ENCODE measurements at regions not wholly inside any gene's neighbourhood (a gene's known extent, or its start where the extent isn't known, plus 50 kb on each side); places are given as distances from the start of the nearest gene placed in this dataset.

- TF ChIP-seq, protein P1, sequence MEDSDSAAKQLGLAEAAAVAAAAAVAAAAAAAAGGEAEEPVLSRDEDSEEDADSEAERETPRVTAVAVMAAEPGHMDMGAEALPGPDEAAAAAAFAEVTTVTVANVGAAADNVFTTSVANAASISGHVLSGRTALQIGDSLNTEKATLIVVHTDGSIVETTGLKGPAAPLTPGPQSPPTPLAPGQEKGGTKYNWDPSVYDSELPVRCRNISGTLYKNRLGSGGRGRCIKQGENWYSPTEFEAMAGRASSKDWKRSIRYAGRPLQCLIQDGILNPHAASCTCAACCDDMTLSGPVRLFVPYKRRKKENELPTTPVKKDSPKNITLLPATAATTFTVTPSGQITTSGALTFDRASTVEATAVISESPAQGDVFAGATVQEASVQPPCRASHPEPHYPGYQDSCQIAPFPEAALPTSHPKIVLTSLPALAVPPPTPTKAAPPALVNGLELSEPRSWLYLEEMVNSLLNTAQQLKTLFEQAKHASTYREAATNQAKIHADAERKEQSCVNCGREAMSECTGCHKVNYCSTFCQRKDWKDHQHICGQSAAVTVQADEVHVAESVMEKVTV (CRISPR knock-in tag; IDR thresholded peaks at IDR 0.05), result no peak
- no peak for TF ChIP-seq E2F3 (CRISPR knock-in tag; IDR thresholded peaks at IDR 0.05)
- TF ChIP-seq SOX6 (IDR thresholded peaks at IDR 0.05), result peak; percentile 22; the same call in 1 of the 2 replicates
- no peak for TF ChIP-seq GTF2F1 (IDR thresholded peaks at IDR 0.05; ENCODE audit: low read depth, low read length)
- TF ChIP-seq IRF1 (CRISPR knock-in tag; IDR thresholded peaks at IDR 0.05; ENCODE audit: borderline replicate concordance), result no peak
- no peak for TF ChIP-seq CBFA2T2 (conservative IDR thresholded peaks at IDR 0.05)
- TF ChIP-seq CEBPB (tag; IDR thresholded peaks at IDR 0.05), result peak; percentile 62
- TF ChIP-seq MAFK (IDR thresholded peaks at IDR 0.05; ENCODE audit: low read length), result peak; percentile 24; the same call in 1 of the 2 replicates
- TF ChIP-seq, protein P2, sequence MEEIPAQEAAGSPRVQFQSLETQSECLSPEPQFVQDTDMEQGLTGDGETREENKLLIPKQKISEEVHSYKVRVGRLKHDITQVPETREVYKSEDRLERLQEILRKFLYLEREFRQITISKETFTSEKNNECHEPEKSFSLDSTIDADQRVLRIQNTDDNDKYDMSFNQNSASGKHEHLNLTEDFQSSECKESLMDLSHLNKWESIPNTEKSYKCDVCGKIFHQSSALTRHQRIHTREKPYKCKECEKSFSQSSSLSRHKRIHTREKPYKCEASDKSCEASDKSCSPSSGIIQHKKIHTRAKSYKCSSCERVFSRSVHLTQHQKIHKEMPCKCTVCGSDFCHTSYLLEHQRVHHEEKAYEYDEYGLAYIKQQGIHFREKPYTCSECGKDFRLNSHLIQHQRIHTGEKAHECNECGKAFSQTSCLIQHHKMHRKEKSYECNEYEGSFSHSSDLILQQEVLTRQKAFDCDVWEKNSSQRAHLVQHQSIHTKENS (CRISPR knock-in tag; IDR thresholded peaks at IDR 0.05), result no peak
- TF ChIP-seq E2F6 (IDR thresholded peaks at IDR 0.05; ENCODE audit: borderline replicate concordance in 1 of 2, extremely low read depth in 1 of 2, insufficient read depth in 1 of 2, insufficient read length in 1 of 2, low read depth in 1 of 2, low read length in 1 of 2, poor library complexity in 1 of 2, severe bottlenecking in 1 of 2), result no peak
- TF ChIP-seq, protein P3, sequence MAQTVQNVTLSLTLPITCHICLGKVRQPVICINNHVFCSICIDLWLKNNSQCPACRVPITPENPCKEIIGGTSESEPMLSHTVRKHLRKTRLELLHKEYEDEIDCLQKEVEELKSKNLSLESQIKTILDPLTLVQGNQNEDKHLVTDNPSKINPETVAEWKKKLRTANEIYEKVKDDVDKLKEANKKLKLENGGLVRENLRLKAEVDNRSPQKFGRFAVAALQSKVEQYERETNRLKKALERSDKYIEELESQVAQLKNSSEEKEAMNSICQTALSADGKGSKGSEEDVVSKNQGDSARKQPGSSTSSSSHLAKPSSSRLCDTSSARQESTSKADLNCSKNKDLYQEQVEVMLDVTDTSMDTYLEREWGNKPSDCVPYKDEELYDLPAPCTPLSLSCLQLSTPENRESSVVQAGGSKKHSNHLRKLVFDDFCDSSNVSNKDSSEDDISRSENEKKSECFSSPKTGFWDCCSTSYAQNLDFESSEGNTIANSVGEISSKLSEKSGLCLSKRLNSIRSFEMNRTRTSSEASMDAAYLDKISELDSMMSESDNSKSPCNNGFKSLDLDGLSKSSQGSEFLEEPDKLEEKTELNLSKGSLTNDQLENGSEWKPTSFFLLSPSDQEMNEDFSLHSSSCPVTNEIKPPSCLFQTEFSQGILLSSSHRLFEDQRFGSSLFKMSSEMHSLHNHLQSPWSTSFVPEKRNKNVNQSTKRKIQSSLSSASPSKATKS (CRISPR knock-in tag; IDR thresholded peaks at IDR 0.05), result no peak
- no peak for TF ChIP-seq EHMT2 (IDR thresholded peaks at IDR 0.05)
- TF ChIP-seq ZNF76 (CRISPR knock-in tag; IDR thresholded peaks at IDR 0.05; ENCODE audit: borderline replicate concordance), result no peak
- TF ChIP-seq NR2C2 (CRISPR knock-in tag; IDR thresholded peaks at IDR 0.05), result no peak
- no peak for TF ChIP-seq NR2C2 (tag; IDR thresholded peaks at IDR 0.05)
These were observed 208.0 kb upstream of the ANKRD55 start (continued) for GRCh38 chr5:56440871-56441740.

All from K562 (cell line).